GM19463 (cell line): ENCODE measurements at regions not wholly inside any gene's neighbourhood (a gene's known extent, or its start where the extent isn't known, plus 50 kb on each side); places are given as distances from the start of the nearest gene placed in this dataset.
A peak's percentile ranks its signal among the peaks of the same experiment; 100 is the strongest.
"Not testable (repeated sequence)": the region's sequence is repeated elsewhere in the genome, so short reads cannot be mapped to it uniquely, and the experiment has no call there.

Experiments
- ATAC-seq: cut with Tn5 transposase; IDR thresholded peaks from one replicate; pipeline ENCODE4 v1.9.1; 2021; ENCODE audit warnings: mild to moderate bottlenecking, moderate library complexity; ENCODE audit not compliant: unreplicated experiment

DNA sequence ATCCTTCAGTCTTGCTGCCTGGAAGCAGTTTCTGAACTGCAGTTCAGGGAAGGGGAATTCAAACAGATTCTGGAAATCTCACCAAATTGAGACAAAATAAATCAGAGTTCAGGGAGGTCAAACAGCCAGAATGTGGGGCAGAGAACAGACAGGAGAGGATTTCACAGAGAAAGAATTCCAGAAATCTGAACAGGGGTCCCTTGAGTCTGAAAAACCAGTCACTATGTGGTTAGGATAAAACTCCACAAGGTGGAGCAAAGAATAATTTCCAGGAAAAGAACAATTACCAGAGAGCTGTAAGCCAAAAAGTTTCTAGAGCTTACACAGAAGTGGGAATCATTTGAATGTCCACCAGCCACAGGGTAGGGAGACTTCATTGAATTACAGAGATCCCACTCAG lies 84.7 kb downstream of the URB2 start:
- ATAC-seq = no peak

- no peak for ATAC-seq
These were observed 88.3 kb downstream of the URB2 start for GRCh38 chr1:229714306-229714705.

GRCh38 chr1:229714964-229715603 lies 89.0 kb downstream of the URB2 start:
- peak; percentile 76 for ATAC-seq

DNA sequence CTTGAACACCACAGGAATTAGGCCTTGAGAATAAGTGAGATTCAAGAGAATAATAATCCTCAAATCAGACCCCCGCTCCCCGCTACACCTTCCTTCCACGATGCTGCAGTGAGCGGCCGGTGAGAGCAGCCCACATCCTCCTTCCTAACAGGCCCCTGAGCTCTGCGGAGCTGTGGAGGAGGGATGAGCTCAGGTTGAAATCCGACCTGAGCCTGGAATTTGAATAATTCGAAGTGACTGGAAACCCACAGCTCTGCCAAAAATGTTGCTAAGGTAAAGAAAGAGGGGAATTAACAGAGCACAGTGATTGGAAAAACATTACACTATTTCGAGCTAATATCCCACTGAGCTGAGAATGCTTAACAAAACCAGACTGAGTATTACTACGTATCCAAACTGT lies 90.0 kb downstream of the URB2 start:
- no peak for ATAC-seq

GRCh38 chr1:229716704-229717103 lies 90.7 kb downstream of the URB2 start:
- ATAC-seq = no peak

- no peak for ATAC-seq
These were observed 91.9 kb downstream of the URB2 start for GRCh38 chr1:229717786-229718576.

DNA sequence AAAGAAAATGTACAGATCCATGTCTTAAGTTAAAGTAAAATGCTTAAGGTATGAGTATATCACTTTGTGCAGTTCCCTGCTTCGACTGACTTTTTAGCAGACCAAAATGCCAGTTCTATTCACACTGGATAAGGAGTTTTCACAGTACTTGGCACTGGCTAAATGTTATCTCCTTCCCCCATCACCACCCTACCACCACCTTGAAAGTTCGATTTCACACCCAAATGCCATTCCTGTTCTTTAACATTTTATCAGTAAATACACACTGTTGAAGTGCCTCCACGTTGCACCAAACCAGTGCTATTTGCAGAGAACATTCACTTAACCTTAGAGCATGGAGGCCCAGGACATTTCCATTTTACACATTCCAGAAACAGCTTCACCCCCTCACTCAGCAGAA lies 100.0 kb downstream of the URB2 start:
- no peak for ATAC-seq

- no peak for ATAC-seq
These were observed 103.9 kb downstream of the URB2 start for GRCh38 chr1:229729916-229730315.

DNA sequence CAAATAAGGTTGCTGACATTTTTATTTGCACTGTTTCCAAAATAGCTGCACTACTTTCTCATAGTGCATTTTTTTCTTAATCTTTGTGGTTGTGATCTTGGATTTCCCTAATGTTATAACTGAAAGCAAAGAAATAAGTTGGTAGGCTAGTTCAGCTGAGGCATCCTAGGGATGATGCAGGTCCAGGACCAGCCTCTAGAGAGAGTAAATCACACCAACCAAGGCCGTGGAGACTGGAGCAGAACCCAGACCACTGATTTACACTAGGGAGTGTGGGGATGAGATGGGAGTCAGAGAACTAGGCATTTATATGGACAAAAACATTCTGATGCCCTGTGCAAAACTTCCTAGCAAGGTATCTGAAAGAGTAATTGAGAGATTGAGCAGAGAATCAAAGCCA lies 104.5 kb downstream of the URB2 start:
- no peak for ATAC-seq

- ATAC-seq = no peak
These were observed 106.0 kb downstream of the URB2 start for GRCh38 chr1:229732061-229732460.

DNA sequence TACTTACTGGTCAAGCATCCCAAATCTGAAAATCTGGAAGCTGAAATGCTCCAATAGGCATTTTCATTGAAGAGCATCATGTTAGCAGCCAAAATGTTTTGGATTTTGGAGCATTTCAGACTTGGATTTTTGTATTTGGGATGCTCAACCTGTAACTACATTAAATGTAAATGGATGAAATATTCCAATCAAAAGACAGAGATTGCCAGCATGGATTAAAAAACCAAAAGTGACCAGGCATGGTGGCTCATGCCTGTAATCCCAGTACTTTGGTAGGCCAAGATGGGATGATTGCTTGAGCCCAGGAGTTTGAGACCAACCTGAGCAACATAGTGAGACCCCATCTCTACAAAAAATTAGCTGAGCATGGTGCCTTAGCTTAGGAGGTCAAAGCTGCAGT lies 110.3 kb downstream of the URB2 start:
- no peak for ATAC-seq

- not testable (repeated sequence) for ATAC-seq
These were observed 116.6 kb downstream of the URB2 start for GRCh38 chr1:229742614-229743013.

DNA sequence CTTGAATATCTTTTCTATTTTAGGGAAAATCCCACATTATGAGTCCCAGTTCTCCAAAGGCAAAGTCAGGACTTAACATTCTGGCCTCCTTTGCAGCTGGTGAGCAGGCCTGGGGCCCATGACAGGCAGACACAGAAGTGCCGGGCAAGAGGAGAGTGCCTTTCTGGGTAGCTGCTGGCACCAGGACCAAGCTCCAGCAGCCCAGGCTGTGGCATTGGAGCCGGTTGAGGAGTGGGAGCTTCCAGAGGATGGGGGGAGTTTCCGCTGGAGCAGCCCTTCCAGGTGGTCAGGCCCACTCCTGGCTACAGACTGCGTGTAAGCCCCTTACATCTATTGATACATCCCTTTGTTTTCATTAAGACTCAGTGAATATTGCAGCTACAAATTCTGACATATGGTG lies 123.9 kb downstream of the URB2 start:
- ATAC-seq = no peak

- ATAC-seq = no peak
These were observed 125.6 kb downstream of the URB2 start for GRCh38 chr1:229751610-229752009.

DNA sequence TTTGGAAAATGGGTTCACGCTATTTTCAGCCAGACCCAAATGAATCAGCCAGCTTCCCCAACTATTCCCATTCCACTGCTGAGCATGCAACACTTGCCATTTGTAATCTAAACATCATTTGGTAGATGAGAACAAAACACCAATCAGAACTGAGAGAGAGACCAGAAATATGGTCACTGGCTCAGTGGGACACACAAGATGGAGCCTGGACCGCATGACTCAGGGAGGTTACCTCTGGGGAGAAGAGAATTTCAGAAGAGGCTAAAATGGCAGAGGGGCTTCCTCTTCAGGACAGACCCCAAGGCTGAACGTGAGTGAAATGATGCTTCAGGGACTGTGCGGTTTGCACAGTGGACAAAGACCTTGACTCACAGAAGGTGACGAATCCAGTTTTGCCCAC lies 126.6 kb downstream of the URB2 start:
- ATAC-seq = no peak

GRCh38 chr1:229753764-229754551 lies 127.9 kb downstream of the URB2 start:
- no peak for ATAC-seq

GRCh38 chr1:229756666-229757065 lies 130.6 kb downstream of the URB2 start:
- ATAC-seq = no peak

DNA sequence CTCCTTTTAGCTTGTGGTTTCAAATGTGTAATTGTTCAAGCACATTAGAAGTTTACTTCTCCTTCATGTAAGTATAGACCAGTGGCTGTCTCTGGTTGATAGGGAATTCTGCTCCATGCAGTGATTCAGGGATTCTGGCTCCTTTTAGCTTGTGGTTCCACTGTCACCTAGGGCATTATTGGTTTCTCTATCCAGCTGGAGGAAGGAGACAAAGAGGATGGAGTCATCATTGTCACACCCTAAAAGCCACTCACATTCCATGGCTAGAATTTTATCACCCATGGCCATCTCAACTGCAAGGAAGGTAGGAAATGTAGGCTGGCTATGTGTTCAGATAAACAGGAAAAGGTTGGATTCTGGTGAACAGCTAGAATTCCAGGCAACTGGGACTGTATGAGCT lies 131.2 kb downstream of the URB2 start:
- no peak for ATAC-seq

DNA sequence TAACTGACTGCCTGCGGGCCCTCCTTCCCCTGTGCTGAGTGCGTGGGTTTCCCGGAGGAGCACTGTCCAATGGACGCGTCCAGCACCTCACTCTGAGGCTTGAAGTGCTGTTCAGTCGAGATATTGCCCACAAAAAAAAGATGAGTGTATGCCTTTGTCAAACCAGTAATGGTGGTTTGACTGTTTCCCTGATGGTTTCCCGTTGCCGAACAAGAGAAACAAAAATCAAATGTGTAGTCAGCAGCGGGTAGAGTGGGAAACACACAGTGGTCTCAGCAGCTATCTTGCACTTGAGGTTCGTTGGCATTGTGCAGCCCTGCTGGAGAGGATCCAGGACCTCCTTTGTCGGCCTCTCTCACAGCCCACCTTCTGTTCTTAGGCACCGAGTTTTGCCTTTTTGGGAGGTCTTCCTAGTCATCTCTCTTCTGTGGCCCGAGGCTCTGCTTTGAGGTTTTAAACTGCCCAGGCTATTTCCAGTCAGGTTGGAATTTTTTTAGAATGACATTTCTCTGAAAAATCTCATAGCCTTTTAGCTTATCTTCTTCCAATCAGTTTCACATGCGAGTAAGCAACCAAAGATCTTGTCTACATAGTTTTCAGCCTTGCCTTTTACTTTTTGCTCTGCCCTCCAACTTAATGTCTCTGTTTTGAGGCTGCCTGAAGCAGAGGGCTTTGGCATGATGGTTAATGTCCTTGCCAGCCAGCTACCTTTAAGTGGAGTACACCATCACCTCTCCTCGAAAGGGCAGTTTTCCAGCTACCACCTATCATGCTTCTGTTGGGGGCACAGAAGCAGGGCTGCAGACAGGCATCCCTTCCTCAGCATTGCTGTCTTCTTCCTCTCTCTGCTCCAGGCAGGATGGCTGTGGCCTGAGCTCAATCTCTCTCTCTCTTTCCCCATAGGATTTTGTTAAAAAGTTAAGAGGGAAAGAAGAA lies 132.3 kb downstream of the URB2 start:
- no peak for ATAC-seq

DNA sequence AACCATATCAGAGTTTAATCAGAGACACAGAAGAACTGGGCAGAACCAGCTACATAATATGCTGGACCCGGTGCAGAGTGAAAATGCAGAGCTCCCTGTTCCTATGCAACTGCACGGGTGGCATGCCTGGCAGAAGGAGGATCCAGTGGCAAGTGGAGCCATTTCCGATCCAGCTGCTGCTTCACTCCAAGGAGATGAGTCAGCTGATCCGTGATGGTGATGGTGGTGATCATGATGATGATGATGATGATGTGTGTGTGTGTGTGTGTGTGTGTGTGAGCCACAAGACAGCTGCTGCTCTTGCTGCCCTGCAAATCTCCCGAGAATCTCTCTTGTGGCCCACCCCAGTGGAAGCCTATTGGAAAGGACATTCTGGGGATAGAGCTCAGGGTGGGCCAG lies 133.0 kb downstream of the URB2 start:
- no peak for ATAC-seq

DNA sequence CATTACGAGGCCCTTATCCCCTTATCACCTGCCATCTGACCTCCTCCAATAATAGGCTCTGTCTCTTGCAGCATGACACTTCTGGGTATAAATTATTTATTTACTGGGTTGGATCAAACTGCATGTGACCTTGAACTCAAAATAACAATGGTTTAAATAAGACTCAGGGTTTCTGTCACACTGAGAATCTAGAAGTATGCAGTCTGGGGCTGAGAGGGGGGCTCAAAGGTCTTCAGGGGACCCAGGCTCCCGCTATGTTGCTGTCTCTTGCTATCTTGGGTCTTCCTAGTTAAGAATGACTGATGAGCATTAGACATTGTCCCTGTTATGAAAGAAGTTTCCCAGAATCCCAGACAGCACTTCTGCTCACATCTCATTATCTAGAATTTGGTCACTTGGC lies 133.5 kb downstream of the URB2 start:
- no peak for ATAC-seq
